UCSD-AML1 (cell line): ENCODE measurements at regions not wholly inside any gene's neighbourhood (a gene's known extent, or its start where the extent isn't known, plus 50 kb on each side); places are given as distances from the start of the nearest gene placed in this dataset.
"Not testable (repeated sequence)": the region's sequence is repeated elsewhere in the genome, so short reads cannot be mapped to it uniquely, and the experiment has no call there.

Experiments used
- DNase-seq: peaks from one replicate; lab custom pipeline; 2025; ENCODE audit not compliant: unreplicated experiment; lab: John Stamatoyannopoulos, UW

DNA sequence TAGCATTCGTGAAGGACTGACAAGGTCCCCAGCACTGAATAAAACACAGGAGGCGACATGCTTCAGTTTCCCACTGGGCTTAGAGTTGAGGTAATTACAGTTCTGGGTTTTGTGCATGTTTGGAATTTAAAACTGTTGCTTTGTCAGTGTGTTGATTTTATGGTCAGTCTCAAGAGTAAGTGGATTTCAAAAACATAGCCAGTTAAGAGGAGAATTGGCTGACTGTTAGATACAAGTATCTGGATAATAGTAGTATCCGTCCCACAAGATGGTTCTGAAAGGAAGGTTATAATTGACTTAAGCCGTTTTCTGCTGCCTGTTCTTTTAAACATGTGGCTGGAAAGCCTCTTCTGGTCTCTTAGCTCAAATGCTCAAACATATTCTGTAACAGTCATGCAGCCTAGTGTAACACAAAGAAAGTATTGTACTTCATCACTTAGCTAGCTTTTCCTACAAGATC, 170.9 kb downstream of the POLR1F start:
- DNase-seq, result no peak

DNA sequence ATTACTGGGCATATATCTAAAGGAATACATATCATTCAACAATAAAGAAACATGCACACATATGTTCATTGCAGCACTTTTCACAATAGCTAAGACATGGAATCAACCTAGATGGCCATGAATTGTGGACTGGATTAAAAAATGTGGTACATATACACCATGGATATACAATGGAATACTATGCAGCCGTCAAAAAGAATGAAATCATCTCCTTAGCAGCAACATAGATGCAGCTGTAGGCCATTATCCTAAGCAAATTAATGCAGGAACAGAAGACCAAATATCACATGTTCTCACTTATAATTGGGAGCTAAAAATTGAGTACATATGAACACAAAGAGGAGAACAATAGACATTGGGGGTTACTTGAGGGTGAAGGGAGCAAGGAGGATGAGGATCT, 175.6 kb downstream of the POLR1F start:
- no peak for DNase-seq

DNA sequence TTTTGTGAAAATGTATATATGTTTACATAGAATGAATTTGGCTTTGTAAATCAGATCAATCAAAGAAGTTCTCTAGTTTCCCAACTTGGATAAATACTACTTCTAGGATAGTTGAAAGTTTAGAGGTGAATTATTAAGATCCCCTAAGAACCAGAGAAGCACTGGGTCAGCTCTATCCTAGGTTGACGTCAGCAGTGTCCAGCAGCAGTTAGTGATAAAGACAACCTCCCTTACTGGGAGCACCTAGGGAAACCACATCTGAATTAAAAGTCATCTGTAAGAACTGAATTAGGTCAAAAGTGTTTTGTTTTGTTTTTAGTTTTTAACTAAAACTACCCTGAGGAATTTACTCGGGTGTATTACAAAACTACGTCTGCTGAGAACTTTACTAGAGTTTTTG, 178.0 kb downstream of the POLR1F start:
- no peak for DNase-seq

DNA sequence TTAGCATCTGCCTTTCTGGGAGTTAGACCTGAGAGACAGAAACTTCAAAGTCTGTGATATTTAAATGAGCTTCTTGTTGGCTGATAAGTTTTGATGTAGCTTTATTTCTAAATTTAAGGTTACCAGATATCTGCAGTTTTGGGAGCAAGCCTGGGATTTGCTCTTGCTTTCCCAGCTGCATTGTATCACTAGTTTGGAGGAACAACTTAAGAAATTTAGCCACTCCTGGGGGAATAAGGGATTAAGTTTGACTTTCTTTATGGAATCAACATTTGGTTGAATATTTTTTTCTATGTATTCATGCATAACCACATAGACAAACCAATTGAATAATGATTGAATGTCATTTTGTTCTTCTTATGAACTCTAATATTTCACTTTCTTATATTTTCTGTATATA, 178.6 kb downstream of the POLR1F start:
- no peak for DNase-seq

DNA sequence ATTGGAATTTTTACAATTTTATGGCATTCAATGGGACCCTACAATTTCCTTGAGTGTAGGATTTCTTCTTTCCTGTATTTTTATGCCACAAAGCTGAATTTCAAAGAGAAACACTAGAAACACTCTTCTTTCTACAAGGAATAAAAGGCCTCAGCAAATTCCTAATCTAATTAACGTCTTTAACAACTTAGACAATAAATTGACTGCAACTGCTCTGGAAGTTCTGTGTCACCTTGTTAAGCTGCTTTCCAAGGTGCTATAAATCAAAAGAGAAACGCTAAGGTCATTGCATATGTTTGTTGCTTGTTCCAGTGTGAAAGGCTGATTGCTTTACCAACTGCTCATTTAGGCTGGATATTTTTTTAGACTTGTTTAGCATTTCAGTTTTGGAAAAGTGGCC, 182.2 kb downstream of the POLR1F start:
- no peak for DNase-seq

DNA sequence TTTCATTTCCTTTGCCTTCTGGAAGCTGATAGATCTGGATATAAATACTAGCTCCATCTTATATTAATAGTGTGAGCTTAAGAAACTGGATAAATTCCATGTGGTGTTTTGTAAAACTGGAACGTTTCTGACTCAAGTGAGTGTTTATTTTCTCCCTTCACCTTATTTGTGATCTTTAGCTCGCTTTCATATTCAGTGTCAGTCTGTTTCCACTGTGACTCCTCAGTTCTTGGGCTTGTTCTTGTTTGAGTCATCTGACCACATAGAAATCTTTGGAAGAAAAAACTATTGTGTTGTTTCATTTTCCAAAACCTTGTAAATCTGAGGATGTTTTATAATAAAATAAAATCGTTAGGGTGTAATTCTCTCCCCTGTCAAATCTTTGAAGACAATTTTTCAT, 186.4 kb downstream of the POLR1F start:
- DNase-seq, result no peak

DNA sequence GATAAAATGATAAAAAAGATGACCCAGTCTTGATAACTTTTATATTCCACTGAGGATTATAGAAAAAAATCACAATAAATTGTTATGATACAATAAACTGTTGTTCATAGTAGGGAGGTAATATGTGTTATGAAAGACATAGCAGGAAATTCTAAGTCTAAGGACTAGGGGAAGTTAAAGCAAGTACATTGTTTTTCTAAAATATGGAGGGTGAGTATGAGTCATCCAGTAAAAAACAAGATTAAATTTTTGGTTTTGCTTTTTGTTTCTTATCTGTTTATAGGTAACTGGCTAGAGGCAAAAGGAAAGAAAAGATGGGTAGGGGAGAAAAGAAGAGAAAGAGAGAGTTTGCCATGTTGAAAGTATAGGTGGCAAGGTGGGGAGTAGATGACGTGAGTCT, 188.4 kb downstream of the POLR1F start:
- no peak for DNase-seq

DNA sequence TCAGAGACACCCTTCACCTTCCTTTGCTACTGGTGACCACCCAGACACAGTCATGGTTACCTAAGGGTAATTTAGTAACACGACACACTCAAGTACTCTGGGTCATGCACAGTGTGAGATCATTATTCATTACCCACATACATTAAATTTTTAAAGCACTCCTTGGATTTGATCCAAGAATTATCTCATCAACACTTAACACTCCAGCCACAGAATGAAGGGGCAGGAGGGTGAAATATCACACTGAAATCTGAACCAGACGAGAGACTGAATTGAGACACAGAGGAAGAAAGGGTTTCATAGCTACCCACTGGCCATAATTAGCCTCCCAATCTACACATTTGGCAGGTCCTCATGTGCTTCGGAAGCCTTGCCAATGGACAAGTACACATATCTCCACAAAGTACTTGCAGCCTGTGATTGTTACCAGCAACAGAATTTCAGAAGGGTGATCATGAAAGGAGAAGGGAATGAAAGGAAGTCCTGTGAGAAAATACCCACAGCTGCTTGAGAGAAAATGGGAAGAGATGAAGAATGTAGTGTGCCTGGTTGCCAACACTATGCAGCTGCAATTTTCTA, 189.3 kb downstream of the POLR1F start:
- DNase-seq, result no peak

DNA sequence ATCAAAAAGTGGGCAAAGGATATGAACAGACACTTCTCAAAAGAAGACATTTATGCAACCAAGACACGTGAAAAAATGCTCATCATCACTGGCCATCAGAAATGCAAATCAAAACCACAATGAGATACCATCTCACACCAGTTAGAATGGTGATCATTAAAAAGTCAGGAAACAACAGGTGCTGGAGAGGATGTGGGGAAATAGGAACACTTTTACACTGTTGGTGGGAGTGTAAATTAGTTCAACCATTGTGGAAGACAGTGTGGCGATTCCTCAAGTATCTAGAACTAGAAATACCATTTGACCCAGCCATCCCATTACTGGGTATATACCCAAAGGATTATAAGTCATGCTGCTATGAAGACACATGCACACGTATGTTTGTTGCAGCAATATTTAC, 191.3 kb downstream of the POLR1F start:
- DNase-seq, result not testable (repeated sequence)

DNA sequence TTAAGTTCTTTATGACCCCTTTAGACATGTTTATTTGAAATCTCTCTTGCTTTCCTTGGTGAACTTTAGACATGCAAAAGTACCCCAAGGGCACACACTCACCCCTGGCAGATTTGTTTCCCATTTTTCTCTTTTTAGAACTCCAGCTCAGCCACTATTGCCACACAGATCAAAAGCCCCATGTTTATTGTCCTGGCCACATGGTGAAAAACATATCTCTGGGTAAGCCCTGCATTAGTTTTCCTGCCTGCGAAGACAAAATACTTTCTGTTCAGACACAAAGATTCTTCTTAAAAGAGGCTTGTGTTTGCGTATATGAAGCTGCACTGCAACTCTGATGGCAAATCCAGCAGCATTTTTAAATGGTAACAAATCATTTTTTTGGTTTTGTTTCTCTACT, 200.0 kb downstream of the POLR1F start:
- DNase-seq, result no peak

DNA sequence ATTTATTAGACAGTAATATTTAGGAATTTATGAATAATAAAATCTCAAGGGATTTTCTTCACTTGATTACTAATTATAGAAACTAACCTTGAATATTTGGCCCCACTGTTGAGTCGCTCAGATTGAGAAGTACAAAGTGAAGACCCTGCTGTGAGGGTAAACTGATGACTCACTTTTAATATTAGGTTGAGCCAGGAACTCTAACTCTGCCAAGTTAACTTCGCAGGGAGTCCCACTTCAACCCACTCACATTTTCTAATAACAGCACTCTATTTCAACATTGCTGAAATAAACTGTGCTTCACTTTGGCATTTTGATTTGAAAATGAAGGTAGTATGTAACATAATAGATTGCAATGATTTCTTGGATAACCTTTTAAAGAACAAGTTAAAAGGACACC, 200.7 kb downstream of the POLR1F start:
- DNase-seq, result no peak

DNA sequence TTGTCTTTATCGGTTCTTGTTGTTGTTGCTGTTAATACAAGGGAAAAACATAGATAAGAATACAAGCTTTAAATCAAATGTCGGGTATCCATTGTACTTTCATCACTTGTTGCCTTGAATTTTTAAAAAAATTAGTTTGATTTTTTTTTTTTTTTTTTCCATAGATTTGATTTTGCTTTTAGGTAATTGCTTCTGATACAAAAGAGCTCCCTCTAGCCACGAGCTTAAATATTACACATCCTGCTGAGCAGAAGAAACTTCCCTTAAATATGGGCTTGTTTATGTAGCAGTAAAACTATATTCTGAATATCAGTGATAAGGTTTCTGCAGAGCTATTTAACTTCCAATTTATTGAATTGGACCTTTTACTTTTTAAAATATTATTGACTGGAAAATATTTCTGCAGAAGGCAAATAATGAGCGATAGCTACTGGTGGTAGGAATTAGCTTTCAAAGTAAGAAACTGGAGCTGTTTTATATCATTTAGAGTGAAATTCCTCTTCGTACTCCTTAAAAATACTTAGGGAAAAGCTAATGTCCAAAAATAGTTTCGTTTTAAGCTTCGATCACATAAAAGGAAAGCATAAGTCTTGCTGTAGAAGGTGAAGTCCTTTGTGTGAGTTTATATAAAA, 216.9 kb downstream of the POLR1F start:
- no peak for DNase-seq

DNA sequence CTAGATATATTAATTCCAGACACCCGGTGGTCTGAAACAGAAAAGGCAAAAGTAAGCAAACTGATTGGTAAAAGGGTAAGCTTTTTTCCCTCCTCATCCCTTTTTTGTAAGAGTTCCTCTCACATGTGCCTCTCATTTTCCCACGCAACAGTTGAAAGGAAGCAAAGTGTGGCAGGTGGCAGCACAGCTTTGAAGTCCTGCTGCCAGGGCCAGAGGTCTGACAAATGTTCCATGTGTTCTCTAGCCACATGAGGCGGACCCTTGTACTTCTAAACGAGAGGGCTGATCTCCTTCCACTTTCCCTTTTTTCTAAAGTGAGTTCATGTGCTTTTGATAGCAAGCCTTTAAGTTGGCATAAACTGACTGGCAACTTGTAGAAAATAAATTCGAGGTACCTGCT, 217.5 kb downstream of the POLR1F start:
- DNase-seq, result no peak

DNA sequence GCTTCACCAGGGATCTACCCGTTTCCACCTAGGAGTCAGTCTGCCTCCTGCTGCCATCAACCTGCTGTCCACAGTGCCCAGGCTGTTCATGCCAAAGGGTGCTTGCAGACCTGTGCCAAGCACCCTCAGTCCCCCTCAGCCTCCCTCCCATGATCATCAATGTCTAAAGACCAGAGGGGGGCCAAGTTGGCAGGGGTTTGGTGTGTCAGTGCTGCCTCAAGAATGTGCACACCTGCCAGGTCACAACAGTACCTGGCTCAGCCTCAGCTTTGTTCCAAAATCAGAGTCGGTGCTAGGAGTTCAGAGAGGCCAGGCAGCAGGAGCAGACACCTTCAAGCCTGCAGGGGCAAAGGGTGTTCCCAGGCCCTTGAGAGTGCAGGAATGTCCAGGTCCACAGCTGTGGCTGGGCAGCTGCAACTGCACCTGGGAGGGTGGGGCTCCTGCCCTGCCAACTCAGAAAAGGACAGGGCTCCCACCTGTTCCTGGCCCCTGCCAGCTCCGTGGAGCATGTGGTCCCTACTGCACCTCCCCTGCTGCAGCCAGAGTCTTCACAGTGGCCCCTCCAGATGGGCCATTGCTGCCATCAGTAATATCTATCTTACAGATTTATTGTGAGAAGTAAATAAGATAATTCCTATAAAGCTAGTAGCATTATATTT, 219.5 kb downstream of the POLR1F start:
- no peak for DNase-seq

DNA sequence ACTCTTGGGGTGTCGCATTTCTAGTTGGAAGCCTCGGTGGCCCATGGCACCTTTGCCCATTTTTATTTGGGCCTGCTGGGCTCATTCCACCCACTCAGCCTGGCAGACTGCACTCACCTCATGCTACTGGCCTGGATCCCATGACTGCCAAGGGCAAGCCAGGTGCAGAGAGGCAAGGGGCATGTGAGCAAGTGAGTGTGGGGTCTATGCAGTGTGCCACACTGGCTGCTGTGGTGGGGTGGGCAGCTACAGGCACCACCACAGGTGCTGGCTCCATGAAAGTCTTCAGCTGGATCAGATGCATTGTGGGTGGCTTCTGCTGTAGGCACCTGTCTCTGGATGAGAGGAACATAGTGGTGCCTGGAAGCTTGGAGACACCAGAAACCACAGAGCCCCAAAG, 220.8 kb downstream of the POLR1F start:
- no peak for DNase-seq

DNA sequence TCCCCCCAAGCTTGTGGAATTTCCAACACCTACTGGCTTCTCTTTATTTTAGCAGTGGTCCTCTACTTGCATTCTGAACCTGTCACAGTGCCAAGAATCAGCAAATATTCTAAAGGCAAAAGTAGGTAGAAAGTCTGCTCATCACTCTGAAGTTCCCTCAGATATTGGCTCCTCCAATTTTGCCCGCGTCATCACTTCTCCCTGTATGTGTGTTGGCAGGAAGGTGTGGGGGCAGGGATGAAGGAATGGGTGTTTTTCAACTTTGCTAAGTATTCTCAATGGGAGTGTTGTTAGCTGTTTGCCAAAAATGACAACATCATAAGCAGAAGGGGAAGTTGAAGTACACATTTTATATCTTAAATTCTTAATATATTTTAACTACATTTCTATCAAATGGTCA, 226.2 kb downstream of the POLR1F start:
- DNase-seq, result no peak

DNA sequence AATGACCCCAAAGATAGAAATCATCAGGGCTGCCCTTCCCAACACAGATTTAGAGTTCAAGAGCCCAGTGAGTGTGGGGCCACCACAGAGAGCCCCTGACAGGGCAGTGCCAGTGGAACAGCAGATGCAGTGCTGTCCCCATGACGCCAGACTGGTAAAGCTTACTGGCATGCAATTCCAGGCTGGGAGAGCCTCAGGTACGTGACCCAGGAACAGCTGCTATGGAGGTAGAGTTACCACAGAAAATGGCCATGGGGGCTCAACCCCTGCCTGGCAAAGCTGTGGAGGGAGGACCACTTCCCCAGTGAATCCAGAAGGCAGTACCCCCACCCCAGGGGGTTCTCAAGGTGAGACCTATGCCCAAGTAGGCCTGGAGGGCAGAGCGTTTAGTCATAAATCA, 228.5 kb downstream of the POLR1F start:
- DNase-seq, result no peak

DNA sequence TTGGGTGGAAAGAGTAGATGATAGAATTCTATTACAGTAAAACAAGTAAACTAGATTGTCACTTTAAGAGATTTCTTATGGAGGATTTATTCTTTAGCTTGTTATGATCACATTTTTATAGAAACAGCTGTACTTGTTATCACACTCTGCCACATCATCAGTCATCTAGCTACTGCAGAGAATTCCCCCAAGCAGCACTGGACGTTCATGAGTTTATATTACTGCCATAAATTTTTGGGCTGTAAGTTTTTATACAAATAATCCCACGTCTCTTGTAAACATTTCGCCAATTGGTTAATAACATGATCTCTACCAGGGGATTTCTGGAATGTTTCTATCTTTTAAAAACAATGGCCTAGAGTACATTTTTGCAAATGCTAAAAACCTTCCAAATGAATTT, 238.8 kb downstream of the POLR1F start:
- no peak for DNase-seq

DNA sequence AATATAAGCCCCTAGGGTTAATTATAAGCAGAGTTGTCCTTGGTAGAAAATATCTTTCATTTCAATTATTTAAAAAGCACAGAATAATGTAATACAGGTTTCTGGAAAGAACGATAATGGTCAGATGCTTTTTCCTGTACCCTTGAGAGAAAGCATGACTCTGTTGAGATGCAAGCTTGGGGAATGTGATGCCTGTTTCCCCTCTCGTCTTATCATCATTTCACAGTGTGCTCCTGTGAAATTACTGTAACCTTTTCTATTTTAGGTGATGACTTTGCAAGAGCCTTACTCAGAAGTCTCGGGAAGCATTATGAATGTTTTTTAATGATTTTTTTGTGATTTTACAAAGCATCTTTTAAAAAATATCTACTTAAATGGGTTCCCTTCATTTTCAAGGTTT, 243.0 kb downstream of the POLR1F start:
- no peak for DNase-seq

DNA sequence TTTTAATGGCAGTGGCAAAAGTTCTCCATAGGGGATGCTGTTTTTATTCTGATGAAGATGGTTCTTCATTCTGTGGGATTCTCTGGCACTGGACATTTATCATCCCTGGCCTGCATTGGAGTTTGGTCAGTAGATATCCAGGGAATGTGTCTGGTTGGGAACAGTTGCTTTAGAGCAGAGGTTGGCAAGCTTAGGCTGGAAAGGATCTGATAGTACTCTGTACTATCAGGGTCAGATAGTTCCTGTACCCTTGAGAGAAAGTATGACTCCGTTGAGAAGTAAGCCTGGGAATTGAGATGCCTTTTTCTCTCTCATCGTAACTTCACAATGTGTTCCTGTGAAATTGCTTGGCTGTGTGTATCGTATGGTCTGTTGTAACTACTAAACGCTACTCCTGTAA, 244.1 kb downstream of the POLR1F start:
- no peak for DNase-seq

DNA sequence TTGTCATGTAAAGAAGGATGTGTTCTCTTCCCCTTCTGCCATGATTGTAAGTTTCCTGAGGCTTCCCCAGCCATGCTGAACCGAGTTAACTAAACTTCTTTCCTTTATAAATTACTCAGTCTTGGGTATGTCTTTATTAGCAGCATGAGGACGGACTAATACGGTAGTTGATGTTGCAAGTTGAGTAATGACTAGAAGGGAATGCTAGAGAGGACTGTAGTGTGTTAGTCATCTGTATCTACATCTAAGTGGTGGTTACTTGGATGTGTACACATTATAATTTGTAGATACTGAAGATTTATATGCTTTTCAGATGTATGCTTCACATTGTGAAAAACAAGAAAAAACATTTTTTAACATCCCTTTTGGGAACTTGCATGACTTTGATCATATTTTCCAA, 244.6 kb downstream of the POLR1F start:
- no peak for DNase-seq

DNA sequence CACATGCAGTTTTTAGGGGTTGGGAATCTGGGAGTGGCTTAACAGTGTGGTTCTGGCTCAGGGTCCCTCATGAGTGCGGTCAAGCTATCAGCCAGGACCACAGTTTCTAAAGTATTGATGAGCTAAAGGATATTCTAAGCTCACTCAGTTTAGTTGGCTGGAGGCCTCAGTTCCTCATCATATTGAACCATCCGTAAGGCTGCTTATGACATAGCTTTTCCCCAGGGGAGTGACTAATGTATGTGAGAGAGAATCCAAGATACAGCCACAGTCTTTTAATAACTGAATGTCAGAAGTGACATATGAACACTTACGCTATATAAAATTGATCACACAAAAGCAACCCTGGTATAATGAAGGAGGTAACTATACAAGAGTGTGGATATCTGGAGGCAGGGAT, 245.3 kb downstream of the POLR1F start:
- no peak for DNase-seq

DNA sequence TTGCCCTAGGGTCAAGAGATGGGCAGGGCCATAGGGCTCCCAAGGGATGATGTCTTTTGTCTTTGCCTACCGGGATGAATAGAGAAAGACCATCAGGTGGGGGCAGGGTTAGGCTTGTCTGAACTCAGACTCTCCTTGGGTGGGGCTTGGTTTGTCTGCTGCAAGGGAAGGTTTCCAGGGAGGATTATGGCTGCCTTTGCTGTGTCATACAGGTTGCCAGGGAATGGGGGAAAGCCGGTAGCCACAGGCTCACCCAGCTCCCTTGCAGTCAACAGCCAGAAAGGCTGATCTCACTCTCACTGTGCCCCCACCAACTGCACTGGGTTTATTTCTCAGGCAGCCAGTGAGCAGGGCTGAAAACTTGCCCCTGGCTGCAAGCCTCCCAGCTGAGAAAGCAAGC, 253.2 kb downstream of the POLR1F start:
- no peak for DNase-seq
